K562 (cell line): ENCODE measurements at regions not wholly inside any gene's neighbourhood (a gene's known extent, or its start where the extent isn't known, plus 50 kb on each side); places are given as distances from the start of the nearest gene placed in this dataset.

Source experiments
- ADNP ChIP-seq: fragments of 200-800 bp; sonication (Bioruptor generic); IDR thresholded peaks from 2 replicates; pipeline ENCODE4 v1.6.1; 2016; ENCODE audit warnings: missing genetic modification characterization, missing compliant biosample characterization
- DLX4 ChIP-seq: fragments of 250-450 bp; sonication (Bioruptor Pico); IDR thresholded peaks from 2 replicates; pipeline ENCODE4 v1.6.1; 2021; ENCODE audit warnings: mild to moderate bottlenecking
- MTA2 ChIP-seq: fragments of 450-650 bp; IDR thresholded peaks from 2 replicates; pipeline ENCODE4 v1.6.1; 2016; ENCODE audit warnings: low read depth
- ZNF407 ChIP-seq: fragments of 450-650 bp; IDR thresholded peaks from 2 replicates; pipeline ENCODE4 v1.6.1; 2016; ENCODE audit warnings: low read depth

GRCh38 chr2:9767656-9768281 lies 75.5 kb upstream of the TAF1B start (continued):
- no peak for TF ChIP-seq ZNF407
- no peak for TF ChIP-seq MTA2
- no peak for TF ChIP-seq DLX4 (CRISPR knock-in tag)
- TF ChIP-seq ADNP (tag) = no peak
